HUES6 (cell line): ENCODE measurements at regions not wholly inside any gene's neighbourhood (a gene's known extent, or its start where the extent isn't known, plus 50 kb on each side); places are given as distances from the start of the nearest gene placed in this dataset.

Source experiments
- H3K27ac ChIP-seq: 2 replicates; pipeline ENCODE4 v1.7.0; 2013; ENCODE audit warnings: low read depth, mild to moderate bottlenecking, low read length, inconsistent platforms
- H3K27me3 ChIP-seq: 2 replicates; pipeline ENCODE4 v1.6.1; 2013; ENCODE audit warnings: low read length; ENCODE audit not compliant: control insufficient read depth, insufficient read depth
- H3K36me3 ChIP-seq: 2 replicates; pipeline ENCODE4 v1.6.1; 2013; ENCODE audit warnings: low read length; ENCODE audit not compliant: control insufficient read depth, insufficient read depth
- H3K4me1 ChIP-seq: 2 replicates; pipeline ENCODE4 v1.6.1; 2013; ENCODE audit warnings: low read length; ENCODE audit not compliant: control insufficient read depth, insufficient read depth
- H3K4me3 ChIP-seq: 2 replicates; pipeline ENCODE4 v1.5.1; 2013; ENCODE audit warnings: low read depth, low read length
- H3K9ac ChIP-seq: one replicate; pipeline ENCODE4 v1.6.1; 2013; ENCODE audit warnings: mild to moderate bottlenecking, low read length
- H3K9me3 ChIP-seq: 2 replicates; pipeline ENCODE4 v1.6.1; 2013; ENCODE audit warnings: low read depth, low read length; ENCODE audit not compliant: control insufficient read depth, insufficient read depth

GRCh38 chr6:159440911-159441703 is 251.9 kb downstream of the SOD2 start:
- no peaks in the 10 kb centered on the region for H3K36me3 ChIP-seq
- H3K27ac ChIP-seq: no peak overlapping the region
- H3K4me3 ChIP-seq: no peak overlapping the region
- H3K9me3 ChIP-seq: peaks cover 4% of the 10 kb centered on the region; the same call in 1 of the 2 replicates
- H3K27me3 ChIP-seq: peaks cover 9% of the 10 kb centered on the region
- no peaks in the 10 kb centered on the region for H3K4me1 ChIP-seq
- H3K9ac ChIP-seq: no peak overlapping the region

- H3K4me3 ChIP-seq: no peak overlapping the region
- H3K36me3 ChIP-seq: no peaks in the 10 kb centered on the region
- H3K27me3 ChIP-seq: peaks cover 8% of the 10 kb centered on the region
- H3K4me1 ChIP-seq: no peaks in the 10 kb centered on the region
- H3K9ac ChIP-seq: no peak overlapping the region
- peaks cover 2% of the 10 kb centered on the region; the same call in 1 of the 2 replicates for H3K9me3 ChIP-seq
- no peak overlapping the region for H3K27ac ChIP-seq
Measured at GRCh38 chr6:159440349-159440748, 252.7 kb downstream of the SOD2 start.

DNA sequence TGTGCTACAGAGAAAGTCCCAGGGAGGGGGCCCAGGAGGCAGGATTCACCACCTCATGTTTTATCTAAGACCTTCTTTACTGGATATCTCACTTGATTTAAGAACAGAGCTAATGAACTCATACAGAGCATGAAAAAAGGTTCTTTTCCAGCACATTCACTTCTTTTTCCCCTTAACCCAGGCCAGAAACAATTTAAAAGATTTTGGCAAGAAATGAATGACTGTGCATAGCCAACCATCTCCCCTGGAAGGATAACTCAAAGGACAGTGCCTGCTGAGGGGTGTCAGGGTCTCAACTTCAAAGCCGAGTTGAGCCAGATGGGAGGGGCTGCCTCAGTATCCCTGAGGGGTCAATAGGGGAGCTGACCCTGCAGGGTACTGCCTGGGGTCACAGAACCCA is 253.4 kb downstream of the SOD2 start:
- Histone ChIP-seq H3K4me1 (no peaks in the 10 kb centered on the region), H3K36me3 (no peaks in the 10 kb centered on the region), H3K27me3 (peaks cover 8% of the 10 kb centered on the region), H3K9ac (no peak overlapping the region), H3K27ac (no peak overlapping the region), H3K9me3 (no peaks in the 10 kb centered on the region), H3K4me3 (no peak overlapping the region)

GRCh38 chr6:159438106-159438505 is 254.9 kb downstream of the SOD2 start:
- Histone ChIP-seq H3K27ac (no peak overlapping the region), H3K27me3 (peaks cover 8% of the 10 kb centered on the region), H3K9me3 (peaks cover 13% of the 10 kb centered on the region)

DNA sequence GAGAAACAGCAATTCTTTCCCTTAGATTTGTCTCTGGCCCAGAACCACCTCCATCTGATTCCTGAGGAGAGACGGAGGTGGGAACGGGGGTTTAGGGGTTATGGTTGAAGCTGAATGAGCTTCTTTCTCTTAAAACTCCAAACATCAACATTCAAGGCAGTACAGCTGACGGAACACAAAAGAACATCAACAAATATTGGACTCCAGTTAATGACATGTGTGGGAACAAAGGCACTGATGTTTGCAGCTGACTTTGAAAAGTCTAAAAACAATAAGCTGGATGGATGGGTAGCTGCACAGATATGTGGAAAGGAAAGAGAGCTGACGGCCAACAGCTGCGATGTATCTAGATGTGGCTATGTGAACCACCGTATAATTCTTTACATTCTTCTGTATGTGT is 256.5 kb downstream of the SOD2 start:
- H3K9ac ChIP-seq: no peak overlapping the region
- peaks cover 17% of the 10 kb centered on the region for H3K9me3 ChIP-seq
- H3K4me1 ChIP-seq: no peaks in the 10 kb centered on the region
- no peak overlapping the region for H3K4me3 ChIP-seq
- H3K36me3 ChIP-seq: no peaks in the 10 kb centered on the region
- peaks cover 8% of the 10 kb centered on the region; the same call in 1 of the 2 replicates for H3K27me3 ChIP-seq
- H3K27ac ChIP-seq: no peak overlapping the region

More at GRCh38 chr6:159438106-159438505, 254.9 kb downstream of the SOD2 start:
- no peak overlapping the region for H3K4me3 ChIP-seq
- no peaks in the 10 kb centered on the region for H3K36me3 ChIP-seq
- H3K4me1 ChIP-seq: no peaks in the 10 kb centered on the region
- no peak overlapping the region for H3K9ac ChIP-seq

DNA sequence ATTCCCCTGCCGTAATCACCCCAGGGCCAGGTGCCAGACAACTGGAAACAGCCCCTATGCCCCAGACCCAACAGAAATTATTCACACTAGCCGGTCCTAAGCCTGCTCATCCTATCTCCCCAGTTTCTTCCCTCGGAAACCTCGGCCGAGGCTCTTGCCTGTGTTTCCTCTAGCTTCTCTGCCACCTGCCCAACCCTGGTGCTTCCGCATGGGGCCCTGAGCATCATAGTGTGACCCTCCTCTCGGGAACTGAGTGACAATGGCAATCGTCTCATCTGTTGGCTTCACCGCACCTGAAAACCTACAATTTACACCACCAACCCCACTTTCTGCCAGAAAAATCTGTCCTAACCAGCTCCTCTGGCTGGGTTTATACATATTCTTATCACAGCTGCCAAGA is 257.3 kb downstream of the SOD2 start:
- Histone ChIP-seq H3K4me3 (no peak overlapping the region), H3K9ac (no peak overlapping the region), H3K36me3 (no peaks in the 10 kb centered on the region), H3K27me3 (peaks cover 8% of the 10 kb centered on the region; the same call in 1 of the 2 replicates), H3K4me1 (no peaks in the 10 kb centered on the region), H3K27ac (no peak overlapping the region), H3K9me3 (peaks cover 17% of the 10 kb centered on the region)

GRCh38 chr6:159434410-159434809 is 258.6 kb downstream of the SOD2 start:
- H3K27ac ChIP-seq: no peak overlapping the region
- peaks cover 13% of the 10 kb centered on the region; the same call in 1 of the 2 replicates for H3K27me3 ChIP-seq
- H3K4me1 ChIP-seq: no peaks in the 10 kb centered on the region
- H3K36me3 ChIP-seq: no peaks in the 10 kb centered on the region
- H3K9me3 ChIP-seq: peaks cover 17% of the 10 kb centered on the region
- H3K4me3 ChIP-seq: no peak overlapping the region
- no peak overlapping the region for H3K9ac ChIP-seq

GRCh38 chr6:159433550-159433949 is 259.5 kb downstream of the SOD2 start:
- H3K36me3 ChIP-seq: no peaks in the 10 kb centered on the region
- H3K4me1 ChIP-seq: no peaks in the 10 kb centered on the region
- H3K9me3 ChIP-seq: peaks cover 17% of the 10 kb centered on the region
- no peak overlapping the region for H3K9ac ChIP-seq
- no peak overlapping the region for H3K27ac ChIP-seq
- peaks cover 13% of the 10 kb centered on the region; the same call in 1 of the 2 replicates for H3K27me3 ChIP-seq
- H3K4me3 ChIP-seq: no peak overlapping the region

DNA sequence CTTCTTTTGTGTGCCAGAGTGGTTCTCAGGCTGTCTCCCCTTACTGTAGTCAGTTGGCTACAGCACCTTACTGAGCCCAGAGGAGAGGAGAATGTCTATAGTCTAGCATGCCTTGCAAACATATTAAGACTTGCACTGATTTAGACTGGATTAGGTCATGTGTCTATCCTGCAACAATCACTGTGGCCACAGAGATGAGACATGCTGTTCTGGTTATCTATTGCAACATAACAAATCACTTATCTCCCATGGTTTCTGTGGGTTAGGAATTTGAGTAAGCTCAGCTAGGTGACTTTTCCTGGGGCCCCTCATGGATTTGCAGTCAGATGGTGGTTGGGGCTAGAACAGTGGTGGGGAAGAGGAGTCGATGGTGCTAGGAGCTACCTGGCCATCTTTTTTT is 261.3 kb downstream of the SOD2 start:
- Histone ChIP-seq H3K36me3 (no peaks in the 10 kb centered on the region), H3K9ac (no peak overlapping the region), H3K27me3 (peaks cover 13% of the 10 kb centered on the region; the same call in 1 of the 2 replicates), H3K9me3 (peaks cover 17% of the 10 kb centered on the region), H3K4me3 (no peak overlapping the region), H3K27ac (no peak overlapping the region), H3K4me1 (no peaks in the 10 kb centered on the region)

GRCh38 chr6:159430323-159430722 is 261.1 kb downstream of the FNDC1 start:
- H3K4me3 ChIP-seq: no peak overlapping the region
- no peak overlapping the region for H3K27ac ChIP-seq
- peaks cover 17% of the 10 kb centered on the region for H3K9me3 ChIP-seq
- no peak overlapping the region for H3K9ac ChIP-seq
- H3K36me3 ChIP-seq: no peaks in the 10 kb centered on the region
- no peaks in the 10 kb centered on the region for H3K4me1 ChIP-seq
- peaks cover 5% of the 10 kb centered on the region; the same call in 1 of the 2 replicates for H3K27me3 ChIP-seq

DNA sequence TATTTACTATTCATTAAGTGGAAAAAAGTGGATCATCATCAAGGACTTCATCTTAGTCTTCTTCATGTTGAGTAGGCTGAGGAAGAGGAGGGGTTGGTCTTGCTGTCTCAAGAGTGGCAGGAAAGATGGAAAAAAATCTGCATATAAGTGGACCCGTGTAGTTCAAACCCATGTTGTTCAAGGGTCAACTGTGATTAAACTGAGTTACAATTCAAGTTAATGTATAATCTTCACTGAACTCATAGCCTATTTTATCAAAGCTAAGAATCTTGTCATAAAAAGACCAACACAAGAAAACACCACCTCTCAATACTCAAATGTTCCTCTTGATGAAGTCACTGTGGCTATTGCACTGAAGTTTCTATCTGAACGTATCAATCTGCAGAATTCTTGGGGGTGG is 260.2 kb downstream of the FNDC1 start:
- Histone ChIP-seq H3K27ac (no peak overlapping the region), H3K4me1 (no peaks in the 10 kb centered on the region), H3K27me3 (0 out of 2 replicates have a peak, but pooled peaks cover 5% of the 10 kb centered on the region), H3K9ac (no peak overlapping the region), H3K4me3 (no peak overlapping the region), H3K36me3 (no peaks in the 10 kb centered on the region), H3K9me3 (peaks cover 16% of the 10 kb centered on the region)
